OCI-LY1 (cell line): ENCODE measurements at regions not wholly inside any gene's neighbourhood (a gene's known extent, or its start where the extent isn't known, plus 50 kb on each side); places are given as distances from the start of the nearest gene placed in this dataset.

Experiments used
- H2AFZ ChIP-seq: fragments of 200-600 bp; sonication (generic), shearing (Covaris generic); 2 replicates; pipeline ENCODE4 v1.6.0; 2014; ENCODE audit warnings: antibody characterized with exemption, mild to moderate bottlenecking, low read length
- H3F3A ChIP-seq: fragments of 200-600 bp; sonication (generic), shearing (Covaris generic); 2 replicates; pipeline ENCODE4 v1.6.0; 2014; ENCODE audit warnings: mild to moderate bottlenecking, antibody characterized with exemption, low read length, moderate library complexity; ENCODE audit not compliant: insufficient read depth
- H3K27ac ChIP-seq: fragments of 200-600 bp; sonication (generic); 2 replicates; pipeline ENCODE4 v1.5.1; 2014; ENCODE audit warnings: low read length, mixed run types, mild to moderate bottlenecking, low read depth; ENCODE audit not compliant: poor library complexity, severe bottlenecking
- H3K27me3 ChIP-seq: fragments of 200-600 bp; sonication (generic); 2 replicates; pipeline ENCODE4 v1.6.0; 2014; ENCODE audit warnings: antibody characterized with exemption, mild to moderate bottlenecking, low read length, moderate library complexity; ENCODE audit not compliant: insufficient read depth
- H3K36me3 ChIP-seq: fragments of 200-600 bp; sonication (generic); 2 replicates; pipeline ENCODE4 v1.6.1; 2014; ENCODE audit warnings: mild to moderate bottlenecking, antibody characterized with exemption, low read length, moderate library complexity, mixed read lengths; ENCODE audit not compliant: insufficient read depth
- H3K4me1 ChIP-seq: fragments of 200-600 bp; sonication (generic); 2 replicates; pipeline ENCODE4 v1.5.1; 2014; ENCODE audit warnings: mild to moderate bottlenecking, low read length, moderate library complexity; ENCODE audit not compliant: insufficient read depth, severe bottlenecking
- H3K4me2 ChIP-seq: fragments of 200-600 bp; sonication (generic), shearing (Covaris generic); 2 replicates; pipeline ENCODE4 v1.6.1; 2014; ENCODE audit warnings: low read length
- H3K4me3 ChIP-seq: fragments of 200-600 bp; sonication (generic); 2 replicates; pipeline ENCODE4 v1.5.1; 2014; ENCODE audit warnings: low read length, low read depth, mild to moderate bottlenecking, mixed read lengths; ENCODE audit not compliant: poor library complexity, severe bottlenecking
- H3K79me2 ChIP-seq: fragments of 200-600 bp; shearing (Covaris generic); 2 replicates; pipeline ENCODE4 v1.6.1; 2016; ENCODE audit warnings: mixed run types, low read length, mixed read lengths; ENCODE audit not compliant: insufficient read depth
- H3K9ac ChIP-seq: fragments of 200-600 bp; sonication (generic), shearing (Covaris generic); 2 replicates; pipeline ENCODE4 v1.6.1; 2014; ENCODE audit warnings: mild to moderate bottlenecking, low read length, mixed read lengths
- H3K9me2 ChIP-seq: fragments of 200-600 bp; sonication (generic), shearing (Covaris generic); 2 replicates; pipeline ENCODE4 v1.6.1; 2014; ENCODE audit warnings: low read depth, mild to moderate bottlenecking, low read length, mixed read lengths
- H3K9me3 ChIP-seq: fragments of 200-600 bp; shearing (Covaris generic); 2 replicates; pipeline ENCODE4 v1.6.1; 2014; ENCODE audit warnings: low read length, mixed read lengths
- H4K20me1 ChIP-seq: fragments of 200-600 bp; sonication (generic), shearing (Covaris generic); 2 replicates; pipeline ENCODE4 v1.6.0; 2016; ENCODE audit warnings: mild to moderate bottlenecking, low read length; ENCODE audit not compliant: insufficient read depth
- CTCF ChIP-seq: fragments of 200-600 bp; sonication (generic), shearing (Covaris generic); IDR thresholded peaks from 2 replicates; pipeline ENCODE4 v1.5.1; 2017; ENCODE audit warnings: mild to moderate bottlenecking, antibody characterized with exemption, low read length, moderate library complexity, mixed read lengths
- EZH2 ChIP-seq: fragments of 200-600 bp; sonication (generic), shearing (Covaris generic); IDR thresholded peaks from 2 replicates; pipeline ENCODE4 v1.8.0; 2017; ENCODE audit warnings: borderline replicate concordance, mixed run types, mild to moderate bottlenecking, antibody characterized with exemption, low read length, moderate library complexity, mixed read lengths

GRCh38 chr10:36303896-36304295 lies 661.8 kb upstream of the FZD8 start:
- H3K27me3 ChIP-seq: no peaks in the 10 kb centered on the region
- no peaks in the 10 kb centered on the region for H4K20me1 ChIP-seq
- no peak overlapping the region for H3K27ac ChIP-seq
- H3K9me3 ChIP-seq: no peaks in the 10 kb centered on the region
- no peaks in the 10 kb centered on the region for H3F3A ChIP-seq
- H3K9ac ChIP-seq: no peak overlapping the region
- TF ChIP-seq EZH2 (no peak), CTCF (no peak)
- no peaks in the 10 kb centered on the region for H3K79me2 ChIP-seq
- H2AFZ ChIP-seq: no peak overlapping the region
- no peak overlapping the region for H3K4me3 ChIP-seq
- no peaks in the 10 kb centered on the region for H3K36me3 ChIP-seq
- H3K9me2 ChIP-seq: no peaks in the 10 kb centered on the region
- no peaks in the 10 kb centered on the region for H3K4me1 ChIP-seq
- no peak overlapping the region for H3K4me2 ChIP-seq

GRCh38 chr10:36302086-36302485 lies 660.0 kb upstream of the FZD8 start:
- no peaks in the 10 kb centered on the region for H3K9me2 ChIP-seq
- H3K9me3 ChIP-seq: no peaks in the 10 kb centered on the region
- no peaks in the 10 kb centered on the region for H3K36me3 ChIP-seq
- H4K20me1 ChIP-seq: no peaks in the 10 kb centered on the region
- no peak overlapping the region for H3K9ac ChIP-seq
- H3K27me3 ChIP-seq: no peaks in the 10 kb centered on the region
- no peaks in the 10 kb centered on the region for H3F3A ChIP-seq
- no peak overlapping the region for H2AFZ ChIP-seq
- no peak overlapping the region for H3K27ac ChIP-seq
- H3K4me3 ChIP-seq: no peak overlapping the region
- H3K4me2 ChIP-seq: no peak overlapping the region
- H3K4me1 ChIP-seq: no peaks in the 10 kb centered on the region
- H3K79me2 ChIP-seq: no peaks in the 10 kb centered on the region
- no peak for TF ChIP-seq EZH2
- no peak for TF ChIP-seq CTCF

GRCh38 chr10:36301539-36301938 lies 659.4 kb upstream of the FZD8 start:
- Histone ChIP-seq H3K36me3 (no peaks in the 10 kb centered on the region), H3F3A (no peaks in the 10 kb centered on the region), H3K27me3 (no peaks in the 10 kb centered on the region), H2AFZ (no peak overlapping the region), H3K4me1 (no peaks in the 10 kb centered on the region), H3K9me2 (no peaks in the 10 kb centered on the region), H3K27ac (no peak overlapping the region), H3K9ac (no peak overlapping the region), H3K9me3 (no peaks in the 10 kb centered on the region), H3K4me3 (no peak overlapping the region), H3K79me2 (no peaks in the 10 kb centered on the region), H4K20me1 (no peaks in the 10 kb centered on the region), H3K4me2 (no peak overlapping the region)
- TF ChIP-seq CTCF (no peak), EZH2 (no peak)
